ENCODE measurements at regions not wholly inside any gene's neighbourhood (a gene's known extent, or its start where the extent isn't known, plus 50 kb on each side); places are given as distances from the start of the nearest gene placed in this dataset.

DNA sequence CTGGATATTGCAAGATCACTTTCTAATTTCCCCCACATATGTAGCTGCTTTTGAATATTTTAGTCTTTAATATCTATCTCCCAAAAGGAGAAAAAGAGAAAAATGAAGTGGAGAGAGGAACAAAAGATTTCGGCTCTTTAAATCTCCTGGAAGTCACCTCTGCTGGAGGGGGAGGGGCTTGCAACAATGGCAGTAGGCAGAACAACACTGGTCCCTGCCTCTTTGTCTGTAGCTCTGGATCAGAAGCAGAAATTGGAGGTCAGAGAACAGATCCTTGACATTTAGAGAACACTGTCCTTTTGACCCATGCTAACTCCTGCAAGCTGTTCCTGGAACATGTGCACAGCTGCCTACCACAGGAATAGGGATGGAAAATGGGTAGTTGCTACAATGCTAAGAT, 86.7 kb upstream of the GPR12 start:
- no peak for TF ChIP-seq ELF1 (IDR thresholded peaks at IDR 0.05; ENCODE audit: borderline replicate concordance, low read depth)
- TF ChIP-seq, protein P1, sequence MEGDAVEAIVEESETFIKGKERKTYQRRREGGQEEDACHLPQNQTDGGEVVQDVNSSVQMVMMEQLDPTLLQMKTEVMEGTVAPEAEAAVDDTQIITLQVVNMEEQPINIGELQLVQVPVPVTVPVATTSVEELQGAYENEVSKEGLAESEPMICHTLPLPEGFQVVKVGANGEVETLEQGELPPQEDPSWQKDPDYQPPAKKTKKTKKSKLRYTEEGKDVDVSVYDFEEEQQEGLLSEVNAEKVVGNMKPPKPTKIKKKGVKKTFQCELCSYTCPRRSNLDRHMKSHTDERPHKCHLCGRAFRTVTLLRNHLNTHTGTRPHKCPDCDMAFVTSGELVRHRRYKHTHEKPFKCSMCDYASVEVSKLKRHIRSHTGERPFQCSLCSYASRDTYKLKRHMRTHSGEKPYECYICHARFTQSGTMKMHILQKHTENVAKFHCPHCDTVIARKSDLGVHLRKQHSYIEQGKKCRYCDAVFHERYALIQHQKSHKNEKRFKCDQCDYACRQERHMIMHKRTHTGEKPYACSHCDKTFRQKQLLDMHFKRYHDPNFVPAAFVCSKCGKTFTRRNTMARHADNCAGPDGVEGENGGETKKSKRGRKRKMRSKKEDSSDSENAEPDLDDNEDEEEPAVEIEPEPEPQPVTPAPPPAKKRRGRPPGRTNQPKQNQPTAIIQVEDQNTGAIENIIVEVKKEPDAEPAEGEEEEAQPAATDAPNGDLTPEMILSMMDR (IDR thresholded peaks at IDR 0.05 in 2 of 3, conservative IDR thresholded peaks at IDR 0.05 in 1 of 3; ENCODE audit: borderline replicate concordance in 1 of 3, insufficient read depth in 1 of 3, low read depth in 2 of 3, low read length in 2 of 3): no peak
- no peak for TF ChIP-seq JUND (IDR thresholded peaks at IDR 0.05)
